ENCODE measurements at regions not wholly inside any gene's neighbourhood (a gene's known extent, or its start where the extent isn't known, plus 50 kb on each side); places are given as distances from the start of the nearest gene placed in this dataset.

DNA sequence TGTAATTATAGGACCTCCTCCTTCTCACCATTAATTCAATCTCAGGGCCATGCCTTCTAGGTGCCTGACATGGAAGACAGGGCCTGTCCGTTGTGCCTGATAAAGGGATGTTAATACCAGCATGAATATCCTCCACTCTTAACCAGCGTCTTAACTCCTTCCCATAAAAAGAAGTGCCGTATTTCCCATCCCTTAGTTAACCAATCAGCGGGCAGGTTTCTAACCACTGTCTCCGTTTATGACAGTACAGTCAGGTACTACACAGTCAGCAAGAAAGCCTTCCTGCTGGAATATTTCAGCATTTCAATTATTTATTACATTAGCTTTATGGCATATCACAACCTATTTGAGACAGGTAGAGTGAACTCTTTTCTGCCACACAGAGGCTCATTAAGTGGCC is 308.6 kb upstream of the FZD8 start:
- TF ChIP-seq, protein P1, sequence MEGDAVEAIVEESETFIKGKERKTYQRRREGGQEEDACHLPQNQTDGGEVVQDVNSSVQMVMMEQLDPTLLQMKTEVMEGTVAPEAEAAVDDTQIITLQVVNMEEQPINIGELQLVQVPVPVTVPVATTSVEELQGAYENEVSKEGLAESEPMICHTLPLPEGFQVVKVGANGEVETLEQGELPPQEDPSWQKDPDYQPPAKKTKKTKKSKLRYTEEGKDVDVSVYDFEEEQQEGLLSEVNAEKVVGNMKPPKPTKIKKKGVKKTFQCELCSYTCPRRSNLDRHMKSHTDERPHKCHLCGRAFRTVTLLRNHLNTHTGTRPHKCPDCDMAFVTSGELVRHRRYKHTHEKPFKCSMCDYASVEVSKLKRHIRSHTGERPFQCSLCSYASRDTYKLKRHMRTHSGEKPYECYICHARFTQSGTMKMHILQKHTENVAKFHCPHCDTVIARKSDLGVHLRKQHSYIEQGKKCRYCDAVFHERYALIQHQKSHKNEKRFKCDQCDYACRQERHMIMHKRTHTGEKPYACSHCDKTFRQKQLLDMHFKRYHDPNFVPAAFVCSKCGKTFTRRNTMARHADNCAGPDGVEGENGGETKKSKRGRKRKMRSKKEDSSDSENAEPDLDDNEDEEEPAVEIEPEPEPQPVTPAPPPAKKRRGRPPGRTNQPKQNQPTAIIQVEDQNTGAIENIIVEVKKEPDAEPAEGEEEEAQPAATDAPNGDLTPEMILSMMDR (conservative IDR thresholded peaks at IDR 0.05) = no peak
- TF ChIP-seq EZH2 (IDR thresholded peaks at IDR 0.05; ENCODE audit: low read depth) = no peak
